IMR-90 (cell line): ENCODE measurements at regions not wholly inside any gene's neighbourhood (a gene's known extent, or its start where the extent isn't known, plus 50 kb on each side); places are given as distances from the start of the nearest gene placed in this dataset.

ENCODE experiments used
- ATAC-seq: fragments of 200-7000 bp; cut with Tn5 transposase; 2 replicates; pipeline ENCODE4 v1.9.1; 2020; ENCODE audit warnings: low read depth, mild to moderate bottlenecking, moderate library complexity
- BruUV-seq: library from RNA; stranded (reverse); fragments of 400-500 nt; replicated peaks from 2 replicates; lab custom pipeline; 2021; lab: Mats Ljungman, UMichigan
- CTCF ChIA-PET: fragments of 300-600 bp; formaldehyde crosslinking; extraction: SDS; loops from one replicate; lab custom pipeline; 2021; ENCODE audit warnings: antibody characterized with exemption; lab: Yijun Ruan, JAX
- POLR2A ChIA-PET: fragments of 300-600 bp; sonication (Branson Sonifier 250); formaldehyde crosslinking; loops from one replicate; lab custom pipeline; 2022; ENCODE audit warnings: antibody characterized with exemption; ENCODE audit not compliant: unreplicated experiment; lab: Charles Lee
- DNase-seq: peaks from one replicate; pipeline ENCODE4 v3.0.0; 2013
- H2AFZ ChIP-seq: replicated peaks from 2 replicates; pipeline ENCODE3; 2013; ENCODE audit warnings: low read length, mild to moderate bottlenecking; ENCODE audit not compliant: poor library complexity
- H2AK5ac ChIP-seq: 2 replicates; pipeline ENCODE4 v1.6.1; 2013; ENCODE audit warnings: low read depth, low read length, inconsistent platforms
- H2AK9ac ChIP-seq: replicated peaks from 2 replicates; pipeline ENCODE3; 2013; ENCODE audit warnings: mild to moderate bottlenecking, low read depth, low read length, moderate library complexity; ENCODE audit not compliant: poor library complexity
- H2BK120ac ChIP-seq: 2 replicates; pipeline ENCODE4 v1.6.1; 2013; ENCODE audit warnings: low read depth, low read length, inconsistent platforms
- H2BK15ac ChIP-seq: 3 replicates; pipeline ENCODE4 v1.6.1; 2013; ENCODE audit warnings: low read depth, low read length, inconsistent platforms
- H2BK20ac ChIP-seq: 2 replicates; pipeline ENCODE4 v1.6.1; 2013; ENCODE audit warnings: low read depth, mild to moderate bottlenecking, inconsistent platforms, low read length, moderate library complexity
- H2BK5ac ChIP-seq: 2 replicates; pipeline ENCODE4 v1.6.1; 2013; ENCODE audit warnings: mild to moderate bottlenecking, low read depth, low read length, inconsistent platforms; ENCODE audit not compliant: poor library complexity, severe bottlenecking
- H3K14ac ChIP-seq: replicated peaks from 2 replicates; pipeline ENCODE4 v1.6.1; 2013; ENCODE audit warnings: low read depth, low read length, inconsistent platforms
- H3K18ac ChIP-seq: 2 replicates; pipeline ENCODE4 v1.6.1; 2013; ENCODE audit warnings: low read depth, low read length, control low read depth
- H3K23ac ChIP-seq: 2 replicates; pipeline ENCODE4 v1.6.1; 2013; ENCODE audit warnings: low read depth, low read length, inconsistent platforms
- H3K27ac ChIP-seq: 2 replicates; pipeline ENCODE4 v1.5.1; 2013; ENCODE audit warnings: mild to moderate bottlenecking, control low read depth, low read length; ENCODE audit not compliant: insufficient read depth
- H3K27me3 ChIP-seq: 2 replicates; pipeline ENCODE4 v1.6.1; 2013; ENCODE audit warnings: low read length; ENCODE audit not compliant: control insufficient read depth, insufficient read depth
- H3K36me3 ChIP-seq: 2 replicates; pipeline ENCODE4 v1.6.1; 2013; ENCODE audit warnings: low read length, mixed read lengths; ENCODE audit not compliant: control insufficient read depth, insufficient read depth
- H3K4ac ChIP-seq: 2 replicates; pipeline ENCODE4 v1.6.1; 2013; ENCODE audit warnings: low read depth, low read length, inconsistent platforms
- H3K4me1 ChIP-seq: 2 replicates; pipeline ENCODE4 v1.6.1; 2013; ENCODE audit warnings: low read length, mixed read lengths; ENCODE audit not compliant: control insufficient read depth, insufficient read depth
- H3K4me2 ChIP-seq: 2 replicates; pipeline ENCODE4 v1.6.1; 2013; ENCODE audit warnings: low read depth, mild to moderate bottlenecking, control low read depth, low read length, moderate library complexity
- H3K4me3 ChIP-seq: 2 replicates; pipeline ENCODE4 v1.5.1; 2013; ENCODE audit warnings: low read depth, mild to moderate bottlenecking, control low read depth, low read length, moderate library complexity; ENCODE audit not compliant: insufficient read depth
- H3K56ac ChIP-seq: 2 replicates; pipeline ENCODE4 v1.6.1; 2013; ENCODE audit warnings: low read length, inconsistent platforms; ENCODE audit not compliant: insufficient read depth; ENCODE audit errors: extremely low read depth
- H3K79me1 ChIP-seq, 2 experiments: 2 replicates each; pipeline ENCODE4 v1.6.1; 2013; ENCODE audit warnings: low read length in 2 of 2, inconsistent platforms in 1 of 2, low read depth in 1 of 2
- H3K9ac ChIP-seq: 2 replicates; pipeline ENCODE4 v1.6.1; 2013; ENCODE audit warnings: low read depth, low read length, control low read depth
- H3K9me1 ChIP-seq: 2 replicates; pipeline ENCODE4 v1.6.1; 2013; ENCODE audit warnings: low read length, inconsistent platforms; ENCODE audit not compliant: insufficient read depth
- H3K9me3 ChIP-seq: 2 replicates; pipeline ENCODE4 v1.6.1; 2013; ENCODE audit warnings: low read length; ENCODE audit not compliant: control insufficient read depth, insufficient read depth
- H4K20me1 ChIP-seq: 2 replicates; pipeline ENCODE4 v1.6.1; 2013; ENCODE audit warnings: low read length, inconsistent platforms; ENCODE audit not compliant: insufficient read depth
- H4K5ac ChIP-seq: 2 replicates; pipeline ENCODE4 v1.6.1; 2013; ENCODE audit warnings: mild to moderate bottlenecking, low read depth, low read length, control low read depth
- H4K8ac ChIP-seq, 2 experiments: 2 replicates each; pipeline ENCODE4 v1.6.1; 2013; ENCODE audit warnings: low read depth in 2 of 2, low read length in 2 of 2, control low read depth in 1 of 2, inconsistent platforms in 1 of 2
- H4K91ac ChIP-seq: 2 replicates; pipeline ENCODE4 v1.6.1; 2013; ENCODE audit warnings: low read depth, low read length, inconsistent platforms; ENCODE audit not compliant: insufficient read depth
- RAD21 ChIP-seq: IDR thresholded peaks from 2 replicates; pipeline ENCODE4 v1.6.1; 2012; ENCODE audit warnings: low read length, improper control_type of control experiment
- SMC3 ChIP-seq: fragments of 150-350 bp; IDR thresholded peaks from 2 replicates; pipeline ENCODE4 v1.6.1; 2016; ENCODE audit warnings: low read depth, mild to moderate bottlenecking, antibody characterized with exemption, low read length, moderate library complexity
- WGBS, 2 experiments: methylation state at CpG; one replicate each; pipeline versions ENCODE4 v1.1.5 to v1.1.7; 2013; ENCODE audit warnings: missing lambda C conversion rate in 2 of 2; ENCODE audit not compliant: insufficient read length in 1 of 2; ENCODE audit errors: extremely low coverage in 2 of 2; 5-methylcytosine and 5-hydroxymethylcytosine counted together
- dilution Hi-C: fragments of 300-500 bp; cut with HindIII; formaldehyde crosslinking; loops from one replicate; pipeline ENCODE4 v1.14.3; 2018; ENCODE audit warnings: low sequenced_read_pairs; ENCODE audit not compliant: unreplicated experiment
- in situ Hi-C: fragments of 300-500 bp; cut with MboI; formaldehyde crosslinking; loops from 3 replicates; pipeline ENCODE4 v1.14.3; 2019; ENCODE audit warnings: low sequenced_read_pairs, inconsistent platforms, mixed read lengths
- intact Hi-C: fragments of 100-400 bp; cut with micrococcal nuclease; formaldehyde crosslinking; loops from 2 replicates; pipeline ENCODE4 v1.10.0; 2022

GRCh38 chr20:55264703-55265239 is 740.5 kb downstream of the CBLN4 start:
- BruUV-seq: no TSS peak

More at GRCh38 chr20:55264703-55265239, 740.5 kb downstream of the CBLN4 start:
- Histone ChIP-seq H3K79me1 (no peaks in the 10 kb centered on the region), H2BK120ac (no peak overlapping the region), H4K8ac (no peak overlapping the region), H3K23ac (no peak overlapping the region), H3K36me3 (no peaks in the 10 kb centered on the region), H2BK5ac (no peak overlapping the region), H3K9me1 (no peaks in the 10 kb centered on the region), H3K9ac (no peak overlapping the region), H3K56ac (no peak overlapping the region), H3K4me3 (no peak overlapping the region), H4K91ac (no peak overlapping the region), H3K4ac (no peak overlapping the region), H3K27me3 (no peaks in the 10 kb centered on the region), H2AK9ac (no peak overlapping the region), H3K4me2 (no peak overlapping the region), H3K18ac (no peak overlapping the region), H3K14ac (no peak overlapping the region), H2BK20ac (no peak overlapping the region), H3K27ac (no peak overlapping the region), H3K9me3 (peaks cover 15% of the 10 kb centered on the region; the same call in 1 of the 2 replicates), H2AK5ac (no peak overlapping the region), H3K4me1 (no peaks in the 10 kb centered on the region), H4K5ac (no peak overlapping the region), H4K20me1 (no peaks in the 10 kb centered on the region), H2BK15ac (no peak overlapping the region), H2AFZ (no peak overlapping the region)
- POLR2A ChIA-PET: no interaction called here
- in situ Hi-C loops: no loop called here
- DNase-seq: no peak
- dilution Hi-C loops: no loop called here
- CTCF ChIA-PET: no interaction called here
- TF ChIP-seq RAD21 (no peak), SMC3 (no peak)
- intact Hi-C loops: no loop called here
- ATAC-seq: no peak
- WGBS, 2 experiments: 33% methylated on average over 1 of the region's 2 CpGs; no CpG with 5 or more reads in 1 of the 2 experiments
